GM12878 (cell line): ENCODE measurements at regions not wholly inside any gene's neighbourhood (a gene's known extent, or its start where the extent isn't known, plus 50 kb on each side); places are given as distances from the start of the nearest gene placed in this dataset.

Experiments
- ATAC-seq: fragments of 200-7000 bp; cut with Tn5 transposase; 3 replicates; pipeline ENCODE4 v1.9.1; 2020; ENCODE audit warnings: mild to moderate bottlenecking, moderate library complexity
- BruUV-seq: library from RNA; stranded (reverse); fragments of 400-500 nt; replicated peaks from 2 replicates; lab custom pipeline; 2021; lab: Mats Ljungman, UMichigan
- CTCF ChIA-PET: fragments of 300-600 bp; sonication (Branson Sonifier 250); formaldehyde crosslinking; extraction: SDS; loops from one replicate; lab custom pipeline; 2021; ENCODE audit warnings: inconsistent platforms; lab: Yijun Ruan, JAX
- POLR2A ChIA-PET: fragments of 350-600 bp; formaldehyde crosslinking; extraction: SDS; loops from one replicate; lab custom pipeline; 2021; ENCODE audit warnings: inconsistent platforms; lab: Charles Lee
- RAD21 ChIA-PET: fragments of 300-600 bp; sonication (Branson Sonifier 250); formaldehyde crosslinking; loops from one replicate; lab custom pipeline; 2023; ENCODE audit warnings: antibody characterized with exemption; ENCODE audit not compliant: unreplicated experiment; lab: Charles Lee
- SMC1A ChIA-PET: fragments of 300-600 bp; sonication (Branson Sonifier 250); formaldehyde crosslinking; loops from one replicate; lab custom pipeline; 2023; ENCODE audit not compliant: unreplicated experiment, uncharacterized antibody; lab: Charles Lee
- DNase-seq: peaks from one replicate; pipeline ENCODE4 v3.0.0-alpha.2; 2011; ENCODE audit warnings: low read depth, low spot score
- FAIRE-seq: peaks from 3 replicates; lab custom pipeline; 2011; peaks lifted over from hg19 to GRCh38; lab: Jason Lieb, UNC
- H2AFZ ChIP-seq: 2 replicates; pipeline ENCODE4 v1.6.0; 2011; ENCODE audit warnings: low read depth, low read length, control low read depth; ENCODE audit not compliant: control insufficient read depth
- H3K27ac ChIP-seq: 2 replicates; pipeline ENCODE4 v1.5.1; 2011; ENCODE audit warnings: control low read depth; ENCODE audit not compliant: control insufficient read depth, insufficient read depth
- H3K27me3 ChIP-seq, 2 experiments: replicated peaks in 1 of 2; 2 replicates each; pipeline versions ENCODE4 v1.6.0 to v1.6.1; 2011; ENCODE audit warnings: low read length in 1 of 2; ENCODE audit not compliant: control insufficient read depth in 2 of 2, insufficient read depth in 2 of 2
- H3K36me3 ChIP-seq, 2 experiments: 2 replicates each; pipeline ENCODE4 v1.5.1; 2011; ENCODE audit warnings: low read length in 1 of 2; ENCODE audit not compliant: control insufficient read depth in 2 of 2, insufficient read depth in 2 of 2
- H3K4me1 ChIP-seq: 2 replicates; pipeline ENCODE4 v1.6.1; 2011; ENCODE audit warnings: mild to moderate bottlenecking, low read length, moderate library complexity, mixed read lengths; ENCODE audit not compliant: control insufficient read depth, insufficient read depth
- H3K4me2 ChIP-seq: 2 replicates; pipeline ENCODE4 v1.6.0; 2011; ENCODE audit warnings: control low read depth; ENCODE audit not compliant: control insufficient read depth, insufficient read depth
- H3K4me3 ChIP-seq: fragments of 200-600 bp; sonication (generic); 2 replicates; pipeline ENCODE4 v1.5.1; 2016
- H3K79me2 ChIP-seq: 2 replicates; pipeline ENCODE4 v1.6.0; 2011; ENCODE audit warnings: low read length; ENCODE audit not compliant: control insufficient read depth, insufficient read depth
- H3K9ac ChIP-seq: 2 replicates; pipeline ENCODE4 v1.8.0; 2011; ENCODE audit warnings: low read length, control low read depth, mixed read lengths; ENCODE audit not compliant: control insufficient read depth, insufficient read depth
- H3K9me3 ChIP-seq: replicated peaks from 3 replicates; pipeline ENCODE4 v1.5.1; 2011; ENCODE audit warnings: mild to moderate bottlenecking, low read length; ENCODE audit not compliant: control insufficient read depth, insufficient read depth
- H4K20me1 ChIP-seq: 2 replicates; pipeline ENCODE4 v1.6.0; 2011; ENCODE audit not compliant: control insufficient read depth, insufficient read depth
- CREB1 ChIP-seq: IDR thresholded peaks from 2 replicates; pipeline ENCODE4 v1.6.1; 2012; ENCODE audit warnings: low read depth, mild to moderate bottlenecking, inconsistent platforms
- EED ChIP-seq: sonication (generic); IDR thresholded peaks from 2 replicates; pipeline ENCODE4 v1.6.1; 2016; ENCODE audit warnings: antibody characterized with exemption, low read depth
- FOXK2 ChIP-seq: fragments of 450-650 bp; IDR thresholded peaks from 2 replicates; pipeline ENCODE4 v1.6.1; 2017; ENCODE audit warnings: mild to moderate bottlenecking, moderate library complexity
- HCFC1 ChIP-seq: fragments of 150-350 bp; IDR thresholded peaks from 2 replicates; pipeline ENCODE4 v1.6.1; 2014; ENCODE audit warnings: low read length
- IRF4 ChIP-seq: IDR thresholded peaks from 2 replicates; pipeline ENCODE4 v1.6.1; 2011; ENCODE audit warnings: low read depth, low read length
- NFYA ChIP-seq: IDR thresholded peaks from 2 replicates; pipeline ENCODE4 v1.6.1; 2011; ENCODE audit warnings: low read depth, mild to moderate bottlenecking, low read length, improper control_type of control experiment, borderline replicate concordance
- RB1 ChIP-seq: fragments of 450-650 bp; formaldehyde crosslinking; IDR thresholded peaks from 2 replicates; pipeline ENCODE4 v1.6.1; 2017; ENCODE audit warnings: mild to moderate bottlenecking, borderline replicate concordance
- ZNF207 ChIP-seq: fragments of 450-650 bp; IDR thresholded peaks from 2 replicates; pipeline ENCODE4 v1.6.1; 2014; ENCODE audit warnings: antibody characterized with exemption, mild to moderate bottlenecking, borderline replicate concordance
- WGBS: methylation state at CpG from one replicate; pipeline ENCODE4 v1.1.6; 2016; ENCODE audit warnings: low lambda C conversion rate; ENCODE audit not compliant: insufficient replicate concordance, insufficient coverage; ENCODE audit errors: missing lambda C conversion rate; 5-methylcytosine and 5-hydroxymethylcytosine counted together
- in situ Hi-C: fragments of 300-500 bp; cut with MboI; formaldehyde crosslinking; loops from 9 replicates; pipeline ENCODE4 v1.14.3; 2018; ENCODE audit warnings: mixed read lengths
- intact Hi-C: fragments of 100-400 bp; cut with micrococcal nuclease; formaldehyde crosslinking; loops from one replicate; pipeline ENCODE4 v1.14.2; 2022; ENCODE audit not compliant: unreplicated experiment
- TF ChIP-seq, protein P1 (sequence below): fragments of 450-650 bp; IDR thresholded peaks from 2 replicates; pipeline ENCODE4 v1.6.1; 2016; ENCODE audit warnings: mild to moderate bottlenecking
- TF ChIP-seq, protein P2 (sequence below): fragments of 450-650 bp; IDR thresholded peaks from 2 replicates; pipeline ENCODE4 v1.6.1; 2014; ENCODE audit warnings: mild to moderate bottlenecking

DNA sequence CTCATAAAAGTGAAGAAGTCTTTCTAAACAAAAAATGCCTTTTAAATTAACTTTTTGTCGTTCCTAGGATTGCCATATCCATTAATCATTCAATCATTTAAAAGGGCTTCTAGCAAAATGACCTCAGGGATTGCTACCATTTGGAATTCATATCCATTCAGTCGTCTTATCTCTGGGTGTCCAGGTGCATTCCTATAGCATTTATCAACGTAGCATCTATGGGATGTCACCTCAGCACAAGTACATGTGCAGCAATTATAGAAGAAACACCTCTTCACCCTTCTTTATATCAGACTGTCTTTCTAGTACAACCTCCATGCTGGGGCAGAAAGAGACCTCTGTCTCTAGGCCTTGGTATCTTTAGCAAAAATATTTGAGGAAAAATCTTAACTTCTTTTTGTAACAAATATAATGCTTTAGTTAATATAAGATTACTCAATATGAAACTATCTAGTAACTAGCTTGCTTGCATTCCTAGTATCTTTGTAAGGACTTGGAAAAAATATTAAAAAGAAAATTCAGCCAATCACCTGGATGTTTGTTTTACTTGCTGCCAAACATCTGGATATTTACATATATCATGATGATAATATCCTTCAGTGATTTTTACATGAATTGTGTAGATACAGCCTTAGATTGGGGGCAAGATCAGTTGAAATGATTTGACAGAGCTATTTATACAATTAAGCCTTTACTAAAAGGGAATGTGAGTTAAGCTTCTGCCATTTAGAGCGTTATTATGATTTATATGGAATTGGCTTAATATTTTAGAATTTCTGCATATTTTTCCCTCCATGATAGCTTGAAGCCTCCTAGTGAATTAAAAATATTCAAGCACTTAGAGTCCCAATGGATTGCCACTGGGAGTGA, 356.8 kb downstream of the HDGFL1 start:
- CTCF ChIA-PET: no interaction called here
- no peak for DNase-seq
- H3K27ac ChIP-seq: no peak overlapping the region
- no peak overlapping the region for H3K9ac ChIP-seq
- H3K9me3 ChIP-seq: no peaks in the 10 kb centered on the region
- POLR2A ChIA-PET: no interaction called here
- H2AFZ ChIP-seq: no peak overlapping the region
- H3K27me3 ChIP-seq: no peaks in the 10 kb centered on the region
- no peak for ATAC-seq
- no peaks in the 10 kb centered on the region for H3K79me2 ChIP-seq
- TF ChIP-seq, protein P1, sequence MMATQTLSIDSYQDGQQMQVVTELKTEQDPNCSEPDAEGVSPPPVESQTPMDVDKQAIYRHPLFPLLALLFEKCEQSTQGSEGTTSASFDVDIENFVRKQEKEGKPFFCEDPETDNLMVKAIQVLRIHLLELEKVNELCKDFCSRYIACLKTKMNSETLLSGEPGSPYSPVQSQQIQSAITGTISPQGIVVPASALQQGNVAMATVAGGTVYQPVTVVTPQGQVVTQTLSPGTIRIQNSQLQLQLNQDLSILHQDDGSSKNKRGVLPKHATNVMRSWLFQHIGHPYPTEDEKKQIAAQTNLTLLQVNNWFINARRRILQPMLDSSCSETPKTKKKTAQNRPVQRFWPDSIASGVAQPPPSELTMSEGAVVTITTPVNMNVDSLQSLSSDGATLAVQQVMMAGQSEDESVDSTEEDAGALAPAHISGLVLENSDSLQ: no peak
- TF ChIP-seq ZNF207 (no peak), RB1 (no peak), EED (no peak), FOXK2 (no peak), NFYA (no peak), IRF4 (no peak), CREB1 (no peak), HCFC1 (no peak)
- TF ChIP-seq, protein P2, sequence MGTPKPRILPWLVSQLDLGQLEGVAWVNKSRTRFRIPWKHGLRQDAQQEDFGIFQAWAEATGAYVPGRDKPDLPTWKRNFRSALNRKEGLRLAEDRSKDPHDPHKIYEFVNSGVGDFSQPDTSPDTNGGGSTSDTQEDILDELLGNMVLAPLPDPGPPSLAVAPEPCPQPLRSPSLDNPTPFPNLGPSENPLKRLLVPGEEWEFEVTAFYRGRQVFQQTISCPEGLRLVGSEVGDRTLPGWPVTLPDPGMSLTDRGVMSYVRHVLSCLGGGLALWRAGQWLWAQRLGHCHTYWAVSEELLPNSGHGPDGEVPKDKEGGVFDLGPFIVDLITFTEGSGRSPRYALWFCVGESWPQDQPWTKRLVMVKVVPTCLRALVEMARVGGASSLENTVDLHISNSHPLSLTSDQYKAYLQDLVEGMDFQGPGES: no peak
- FAIRE-seq: no peak
- no peak overlapping the region for H3K4me2 ChIP-seq
- intact Hi-C loops (no loop called here), in situ Hi-C loops (no loop called here)
- BruUV-seq: no TSS peak
- RAD21 ChIA-PET: interaction anchor here (0.5 to 1.1 kb wide), 2 partner anchors 39 to 97 kb away, joined by 3 read pairs; no protein-coding TSS in a partner anchor
- H3K4me3 ChIP-seq: no peak overlapping the region
- no peaks in the 10 kb centered on the region for H4K20me1 ChIP-seq
- H3K36me3 ChIP-seq: no peaks in the 10 kb centered on the region
- SMC1A ChIA-PET: interaction anchor here (1.3 to 2.0 kb wide), 2 partner anchors 22 to 29 kb away, joined by 3 to 5 read pairs; no protein-coding TSS in a partner anchor
- H3K4me1 ChIP-seq: no peaks in the 10 kb centered on the region
- 27% methylated on average over 4 of the region's 4 CpGs for WGBS
